CD4-positive, alpha-beta T cell treated with Interleukin-17A for 1 hour (primary cell): ENCODE measurements at regions not wholly inside any gene's neighbourhood (a gene's known extent, or its start where the extent isn't known, plus 50 kb on each side); places are given as distances from the start of the nearest gene placed in this dataset.

Experiments
- DNase-seq: peaks from one replicate; pipeline ENCODE4 v3.0.0-alpha.2; 2020

DNA sequence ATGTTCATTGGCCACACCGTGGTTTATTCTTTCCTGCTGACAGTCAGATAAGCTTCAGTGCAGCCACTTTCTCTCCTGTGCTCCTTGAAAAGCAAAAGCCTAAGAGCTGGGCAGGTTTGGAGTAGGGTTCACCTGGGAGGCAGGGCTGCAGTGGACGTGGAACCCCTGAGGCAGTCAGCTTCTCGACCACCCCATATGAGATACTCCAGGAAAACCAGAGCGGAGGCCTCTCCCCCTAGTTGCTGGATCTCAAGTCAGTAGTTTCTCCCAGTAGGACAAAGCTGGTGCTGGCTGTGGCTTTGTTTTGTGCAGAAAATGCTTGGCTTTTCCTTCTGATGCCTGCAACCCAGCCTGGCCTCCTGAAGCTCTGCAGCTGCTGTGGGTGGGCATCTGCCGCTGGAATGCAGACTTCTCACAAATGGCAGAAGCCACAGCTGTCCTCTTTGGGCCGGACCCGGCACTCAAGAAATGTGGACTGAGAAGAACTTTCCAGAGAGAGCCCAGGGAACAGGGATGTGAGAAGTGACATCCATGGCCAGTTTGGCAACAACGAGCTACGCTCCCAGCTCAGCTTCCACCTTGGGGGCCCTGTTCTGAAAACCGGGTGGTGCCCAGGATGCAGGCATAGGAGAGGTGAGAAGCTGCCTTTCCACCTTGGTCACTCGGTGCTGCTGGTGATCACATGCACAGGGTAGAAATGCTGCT is 276.6 kb upstream of the TCERG1L start:
- DNase-seq, result no peak

- no peak for DNase-seq
Measured at GRCh38 chr10:131588704-131589220, 277.2 kb upstream of the TCERG1L start.

DNA sequence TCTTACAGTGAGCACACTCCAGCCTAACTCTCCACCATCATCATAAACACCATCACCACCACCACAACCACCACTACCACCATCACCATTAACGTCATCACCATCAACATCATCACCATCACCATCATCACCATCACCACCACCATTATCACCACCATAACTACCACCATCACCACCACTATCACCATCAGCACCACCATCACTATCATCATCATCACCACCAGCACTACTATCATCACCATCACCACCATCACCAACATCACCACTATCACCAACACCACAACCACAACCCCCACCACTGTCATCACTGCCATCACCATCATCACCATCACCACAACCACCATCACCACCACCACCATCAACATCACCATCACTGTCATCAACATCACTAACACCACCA is 279.0 kb upstream of the TCERG1L start:
- DNase-seq, result no peak

GRCh38 chr10:131591936-131592335 is 280.4 kb upstream of the TCERG1L start:
- DNase-seq, result no peak

GRCh38 chr10:131609176-131609575 is 291.6 kb upstream of the PPP2R2D start:
- DNase-seq, result no peak

DNA sequence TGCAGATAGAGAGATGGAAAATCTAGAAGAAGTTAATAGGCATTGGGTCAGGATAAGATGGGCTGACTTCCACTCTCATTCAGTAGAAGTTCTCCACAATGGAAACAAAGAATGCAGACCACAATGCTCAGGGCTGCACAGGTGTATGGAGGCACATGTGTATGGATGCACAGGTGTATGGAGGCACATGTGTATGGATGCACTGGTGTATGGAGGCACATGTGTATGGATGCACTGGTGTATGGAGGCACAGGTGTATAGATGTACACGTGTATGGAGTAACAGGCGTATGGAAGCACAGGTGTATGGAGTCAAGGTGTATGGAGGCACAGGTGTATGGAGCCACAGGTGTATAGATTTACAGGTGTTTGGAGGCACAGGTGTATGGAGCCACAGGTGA is 285.7 kb upstream of the PPP2R2D start:
- DNase-seq, result no peak

DNA sequence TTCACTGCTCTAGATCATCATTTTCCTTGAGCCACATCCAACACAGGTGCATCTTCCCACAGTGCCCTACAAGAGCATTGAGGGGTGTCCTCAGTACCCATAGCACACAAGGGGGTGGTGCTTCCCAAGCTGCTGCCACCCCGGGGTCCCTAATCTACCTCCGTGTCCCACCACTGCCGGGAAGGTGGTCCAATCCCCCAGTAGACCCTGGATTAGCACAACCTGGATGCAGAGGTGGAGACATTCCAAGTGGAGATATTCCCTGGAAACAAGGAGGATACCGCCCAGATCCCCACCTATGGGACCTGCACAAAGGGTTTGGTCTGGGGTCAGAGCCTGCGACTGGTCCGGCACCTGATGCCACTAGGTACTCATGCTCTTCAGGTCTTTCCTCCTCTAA is 284.8 kb upstream of the PPP2R2D start:
- no peak for DNase-seq

DNA sequence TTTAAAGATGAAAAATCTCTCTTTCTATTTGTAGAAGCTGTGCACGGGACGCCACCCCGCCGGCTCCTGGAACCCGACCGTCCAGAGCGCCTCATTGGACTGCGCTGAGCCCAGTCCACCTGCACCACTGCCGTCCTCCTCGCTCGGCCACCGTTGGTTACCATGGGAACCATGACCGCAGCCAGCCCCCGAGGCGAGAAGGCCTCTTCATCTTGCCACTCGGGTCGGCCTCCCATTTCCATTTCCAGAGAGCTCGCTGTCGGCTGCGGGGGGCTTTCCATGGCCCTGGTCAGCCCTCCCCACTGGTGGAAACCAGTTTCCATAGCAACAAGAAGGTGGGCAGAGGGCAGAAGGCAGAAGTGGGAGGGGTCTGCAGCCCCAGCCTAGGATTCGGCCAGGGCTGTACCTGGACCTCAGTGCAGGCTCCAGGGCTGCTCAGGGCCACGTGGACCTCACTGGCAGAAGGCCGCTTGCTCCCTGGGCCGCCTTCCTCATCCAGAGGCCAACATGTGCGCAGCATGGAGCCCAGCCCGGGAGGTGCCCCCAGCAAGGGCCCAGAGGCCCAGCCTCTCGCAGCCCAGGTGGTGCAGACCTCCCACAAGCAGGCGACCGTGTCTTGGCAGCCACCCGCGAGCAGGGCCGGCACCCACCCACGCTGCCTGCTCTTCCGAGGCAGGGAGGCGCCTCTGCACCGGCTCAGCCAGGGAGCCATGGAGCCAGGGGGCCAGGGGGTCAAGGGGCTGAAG is 283.5 kb upstream of the PPP2R2D start:
- no peak for DNase-seq

DNA sequence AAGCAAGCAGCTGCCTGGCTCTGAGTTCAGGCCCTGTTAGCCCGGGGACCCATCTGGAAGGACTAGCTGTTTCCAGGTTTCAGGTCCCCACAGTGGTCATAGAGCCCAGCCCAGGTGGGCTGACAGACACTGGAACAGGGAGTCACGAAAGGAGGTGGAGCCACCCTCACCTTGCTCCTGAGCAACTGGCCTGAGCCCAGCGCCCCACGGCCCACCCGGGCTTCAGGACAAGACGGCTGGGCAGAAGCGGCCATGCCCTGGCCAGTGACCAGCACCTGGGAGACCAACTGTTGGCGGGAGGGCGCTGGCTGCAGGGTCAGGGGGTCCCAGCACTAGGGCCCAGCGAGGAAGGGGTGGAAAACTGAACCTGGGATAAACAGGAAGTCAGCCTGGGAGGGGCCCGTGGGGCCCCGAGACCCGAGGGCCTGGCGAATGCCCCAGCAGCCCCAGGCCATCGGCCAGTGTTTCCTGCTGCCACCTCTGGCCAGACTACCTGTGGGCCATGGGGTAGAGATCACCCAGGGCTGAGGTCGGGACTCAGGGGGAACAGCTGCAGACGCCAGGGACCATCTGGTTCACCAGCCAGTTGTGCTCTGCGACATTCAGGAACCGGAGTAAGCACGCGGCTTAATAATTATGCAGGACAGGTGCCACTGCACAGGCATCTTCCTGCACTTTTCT is 282.1 kb upstream of the PPP2R2D start:
- DNase-seq, result no peak

- no peak for DNase-seq
Measured at GRCh38 chr10:131620314-131620713, 280.5 kb upstream of the PPP2R2D start.

- DNase-seq, result no peak
Measured at GRCh38 chr10:131620904-131621303, 279.9 kb upstream of the PPP2R2D start.

- DNase-seq, result no peak
Measured at GRCh38 chr10:131621784-131622624, 278.8 kb upstream of the PPP2R2D start.

- no peak for DNase-seq
Measured at GRCh38 chr10:131625041-131625440, 275.8 kb upstream of the PPP2R2D start.

DNA sequence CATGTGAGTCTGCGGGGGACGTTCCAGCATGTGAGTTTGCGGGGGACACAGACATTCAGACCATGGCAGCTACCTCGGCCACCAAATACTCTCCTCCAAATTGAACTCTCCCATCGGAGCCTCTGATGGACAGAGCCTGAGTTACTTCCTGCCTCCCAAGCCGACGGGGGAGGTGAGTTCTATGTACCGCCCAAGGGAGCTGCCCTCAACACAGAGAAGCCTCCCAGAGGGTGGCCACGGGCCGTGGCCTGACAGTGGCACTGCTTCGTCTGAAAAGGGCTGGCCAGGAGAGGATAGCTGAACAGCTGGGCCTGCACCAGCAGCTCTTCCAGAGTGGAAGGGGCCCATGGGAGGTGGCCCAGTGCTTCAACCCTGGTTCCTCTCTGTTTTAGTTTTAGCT is 274.5 kb upstream of the PPP2R2D start:
- no peak for DNase-seq

GRCh38 chr10:131629026-131629770 is 271.6 kb upstream of the PPP2R2D start:
- DNase-seq, result no peak

DNA sequence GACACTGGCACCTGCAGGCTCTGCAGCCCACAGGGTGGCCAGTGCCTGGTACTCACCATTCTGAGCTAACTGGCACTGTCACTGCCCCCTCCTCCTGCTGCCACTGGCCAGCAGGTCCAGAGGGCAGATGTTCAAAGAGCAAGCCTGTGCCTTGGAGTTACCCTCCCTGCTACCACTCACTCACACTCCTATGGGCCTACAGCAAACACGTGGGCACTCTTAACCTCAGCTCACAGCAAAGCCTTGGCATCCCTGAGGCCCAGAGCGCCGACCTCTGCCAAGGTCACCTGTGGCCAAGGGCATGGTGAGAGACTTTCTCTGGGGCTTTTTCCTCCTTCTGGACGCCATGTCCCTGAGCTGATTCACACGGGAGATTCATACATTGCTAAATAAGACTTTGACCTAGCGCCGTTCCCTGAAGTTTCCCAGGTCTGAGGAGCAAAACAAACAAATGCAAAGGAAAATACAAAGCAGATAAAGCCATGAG is 270.0 kb upstream of the PPP2R2D start:
- DNase-seq, result no peak

DNA sequence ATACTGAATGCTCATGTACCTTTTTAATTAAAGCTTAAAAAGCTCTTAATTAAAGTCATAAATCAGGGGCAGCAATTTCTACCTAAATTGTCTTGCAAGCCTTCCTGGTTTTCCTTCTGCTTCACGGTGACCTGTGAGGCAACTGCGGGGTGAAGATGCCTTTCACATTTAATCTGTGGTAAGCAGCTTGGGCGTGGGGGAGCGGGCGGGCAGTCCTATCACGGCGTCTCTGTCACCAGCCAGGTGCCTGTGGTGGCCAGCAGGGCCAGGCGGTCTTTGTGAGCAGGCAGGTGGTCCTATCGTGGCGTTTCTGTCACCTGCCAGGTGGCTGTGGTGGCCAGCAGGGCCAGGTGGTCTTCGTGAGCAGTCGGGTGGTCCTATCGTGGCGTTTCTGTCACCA is 269.2 kb upstream of the PPP2R2D start:
- DNase-seq, result no peak

DNA sequence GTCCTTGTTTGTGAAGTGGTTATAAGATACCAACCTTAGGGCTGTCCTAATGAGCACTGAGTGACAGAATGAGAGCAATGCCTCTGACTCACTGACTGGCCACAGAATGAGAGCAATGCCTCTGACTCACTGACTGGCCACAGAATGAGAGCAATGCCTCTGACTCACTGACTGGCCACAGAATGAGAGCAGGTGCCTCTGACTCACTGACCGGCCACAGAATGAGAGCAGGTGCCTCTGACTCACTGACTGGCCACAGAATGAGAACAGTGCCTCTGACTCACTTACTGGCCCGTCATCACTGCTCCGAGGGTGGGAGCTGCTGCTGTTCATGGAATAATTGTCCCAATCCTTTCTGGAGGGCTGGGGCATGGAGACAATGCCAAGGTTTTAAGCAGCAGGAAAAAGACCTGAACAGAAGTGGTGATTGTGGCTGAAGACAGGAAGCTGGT is 265.2 kb upstream of the PPP2R2D start:
- DNase-seq, result no peak

GRCh38 chr10:131636116-131636515 is 264.7 kb upstream of the PPP2R2D start:
- DNase-seq, result no peak

DNA sequence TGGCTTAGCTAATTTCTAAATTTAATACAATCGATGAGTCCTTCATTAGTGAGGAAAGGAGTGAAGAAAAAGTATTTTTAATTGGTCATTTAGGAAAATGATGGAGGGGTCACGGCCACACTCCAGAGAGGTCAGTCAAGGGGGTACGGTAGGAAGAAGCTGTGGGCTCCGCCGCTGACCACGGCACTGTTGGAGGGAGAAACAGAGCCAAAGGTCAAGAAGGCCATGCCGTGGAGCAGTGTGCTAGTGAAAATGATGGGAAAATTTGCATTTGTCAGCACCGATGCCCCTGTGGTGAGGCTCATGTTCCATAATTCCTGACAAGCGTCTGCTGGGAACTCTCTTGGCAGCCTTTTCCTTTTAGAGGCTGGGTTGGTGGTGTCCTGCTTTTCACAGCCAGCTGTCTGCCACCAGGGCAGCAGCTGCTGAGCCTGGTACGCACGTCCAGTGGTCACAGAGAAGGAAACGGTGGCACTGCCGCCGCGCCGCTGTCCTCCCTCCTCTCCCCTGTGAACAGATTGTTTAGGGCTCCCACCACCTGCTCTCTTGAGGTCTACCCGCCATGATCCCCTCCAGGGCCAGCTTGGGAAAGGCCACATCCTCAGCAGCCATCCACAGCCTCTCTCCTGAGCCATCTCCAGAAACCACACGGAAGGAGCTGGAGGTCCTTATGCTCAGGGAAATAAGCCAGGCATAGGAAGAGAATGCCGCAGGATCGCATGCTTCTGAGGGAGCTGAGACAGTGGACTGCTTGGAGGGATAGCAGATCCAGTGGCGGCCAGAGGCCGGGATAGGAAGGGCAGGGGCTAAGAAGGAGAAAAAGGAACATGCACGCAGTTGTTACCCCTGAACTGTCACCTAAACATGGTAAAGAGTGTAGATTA is 263.7 kb upstream of the PPP2R2D start:
- DNase-seq, result no peak
